NCI-H748 (cell line): ENCODE measurements at regions not wholly inside any gene's neighbourhood (a gene's known extent, or its start where the extent isn't known, plus 50 kb on each side); places are given as distances from the start of the nearest gene placed in this dataset.

Experiments used
- DNase-seq: peaks from one replicate; lab custom pipeline; 2025; ENCODE audit not compliant: unreplicated experiment; lab: John Stamatoyannopoulos, UW

DNA sequence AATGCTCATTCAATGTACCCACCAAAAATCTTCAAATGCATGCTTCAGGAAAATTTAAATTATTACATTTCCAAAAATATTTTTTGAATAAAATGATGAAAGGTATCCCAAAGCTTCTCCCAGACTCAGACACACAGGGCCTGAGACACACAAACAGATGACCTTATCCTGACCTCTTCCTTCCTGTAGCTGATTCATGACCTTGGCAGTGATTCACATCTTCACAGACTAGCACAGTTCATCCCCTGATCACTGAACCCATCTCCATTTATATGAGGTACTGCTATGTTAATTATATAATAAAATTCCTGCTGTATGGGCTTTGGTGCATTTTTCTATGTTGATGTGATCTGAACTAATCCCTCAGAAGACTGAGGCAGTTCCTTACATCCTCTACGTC, 265.0 kb upstream of the GLI3 start:
- no peak for DNase-seq

DNA sequence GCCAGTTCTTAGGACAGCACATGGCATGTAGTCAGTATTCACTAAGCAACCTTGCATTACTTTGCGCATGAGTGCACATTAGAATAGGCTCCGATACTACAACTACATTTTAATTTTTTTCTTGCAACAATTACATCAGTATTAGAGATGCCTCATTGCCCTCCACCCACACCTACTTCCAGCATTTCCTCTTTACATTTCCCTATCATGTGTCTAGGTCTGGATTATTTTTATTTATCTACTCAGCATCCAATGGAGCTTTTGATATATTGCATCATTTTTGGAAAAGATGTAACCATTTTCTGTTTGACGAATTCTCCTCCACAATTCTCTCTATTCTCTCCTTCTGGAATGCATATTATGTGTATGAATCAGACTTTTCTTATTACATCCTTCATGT, 258.2 kb upstream of the GLI3 start:
- DNase-seq = no peak

GRCh38 chr7:42494736-42495135, 257.7 kb upstream of the GLI3 start:
- DNase-seq = no peak

DNA sequence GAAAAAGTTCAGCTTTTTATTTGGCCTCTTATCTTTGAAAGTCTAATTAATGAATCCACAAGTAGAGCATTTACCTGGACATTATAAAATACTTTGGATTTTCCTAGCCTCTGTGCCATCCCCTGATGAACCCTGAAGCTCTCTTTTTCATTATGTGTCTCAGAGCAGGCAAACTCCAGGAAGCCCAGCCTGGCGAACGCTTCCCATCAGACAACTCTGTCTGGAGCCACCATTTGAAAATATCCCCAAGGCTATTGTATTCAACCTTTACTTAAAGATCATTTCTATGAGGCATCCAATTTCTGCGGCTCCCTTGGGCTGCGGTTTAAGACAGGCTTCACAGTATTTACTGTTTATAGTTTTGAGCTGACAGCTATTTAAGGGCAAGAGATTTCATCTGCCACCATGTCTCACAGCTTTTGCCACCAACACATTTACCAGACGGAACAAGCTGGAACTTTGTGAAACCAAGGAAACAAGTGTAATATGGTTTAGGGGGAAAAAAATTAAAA, 257.2 kb upstream of the GLI3 start:
- no peak for DNase-seq

DNA sequence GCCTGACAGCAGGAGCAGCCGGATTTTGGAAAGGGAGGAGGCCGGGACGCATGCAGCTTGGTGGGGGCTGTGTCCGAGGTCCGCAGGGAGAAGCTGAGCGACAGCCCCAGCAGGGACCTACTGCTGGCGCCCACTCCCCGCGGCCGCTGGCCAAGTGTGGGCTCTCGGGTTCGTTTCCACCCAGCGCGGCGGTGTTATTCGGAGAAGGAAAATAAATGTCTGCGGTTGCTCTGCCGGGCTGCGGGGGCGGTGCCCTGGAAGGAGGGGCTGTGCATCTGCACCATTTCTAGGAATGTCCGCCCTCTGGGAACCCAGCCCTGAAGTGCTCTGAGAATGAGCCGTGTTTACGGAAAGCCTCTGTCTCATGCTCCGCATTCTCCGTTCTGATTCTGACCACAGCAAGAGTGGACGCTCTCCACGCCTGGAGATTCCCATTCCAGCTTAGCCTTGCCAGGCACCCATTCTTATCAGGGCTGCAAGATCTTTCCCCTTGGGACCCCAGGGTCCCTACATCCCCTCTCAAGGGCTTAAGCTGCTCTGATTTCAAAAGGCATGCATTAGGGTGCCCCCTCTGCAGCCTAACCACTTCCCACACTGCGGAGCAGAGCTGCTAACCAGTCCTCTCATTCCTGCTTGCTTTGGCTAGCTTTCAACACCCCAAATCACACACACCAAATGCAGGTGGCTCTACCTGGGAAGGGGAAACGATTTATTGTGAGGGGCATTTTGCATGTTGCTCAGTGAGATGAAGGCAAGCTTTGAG, 256.6 kb upstream of the GLI3 start:
- no peak for DNase-seq

- DNase-seq = no peak
Observed at GRCh38 chr7:42492920-42493319, 255.9 kb upstream of the GLI3 start.

DNA sequence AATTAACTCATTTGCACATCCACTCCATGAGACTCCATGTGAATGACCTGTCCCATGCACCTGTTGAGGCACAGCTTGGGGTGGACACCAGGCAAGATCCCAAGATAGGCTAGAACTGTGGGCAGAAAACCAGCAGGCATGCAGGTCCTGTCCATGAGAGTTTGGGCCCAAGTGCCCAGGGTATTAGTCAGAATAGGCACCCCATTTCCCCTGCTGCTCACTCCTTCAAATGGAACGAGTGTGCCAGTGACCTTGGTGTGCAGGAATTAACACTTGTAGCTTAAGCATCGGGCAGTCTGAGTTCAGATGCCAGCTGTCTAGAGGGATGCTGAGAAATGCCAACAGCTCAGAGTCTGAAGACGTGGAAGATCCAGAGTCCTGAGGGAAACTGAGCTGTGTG, 254.1 kb upstream of the GLI3 start:
- no peak for DNase-seq

DNA sequence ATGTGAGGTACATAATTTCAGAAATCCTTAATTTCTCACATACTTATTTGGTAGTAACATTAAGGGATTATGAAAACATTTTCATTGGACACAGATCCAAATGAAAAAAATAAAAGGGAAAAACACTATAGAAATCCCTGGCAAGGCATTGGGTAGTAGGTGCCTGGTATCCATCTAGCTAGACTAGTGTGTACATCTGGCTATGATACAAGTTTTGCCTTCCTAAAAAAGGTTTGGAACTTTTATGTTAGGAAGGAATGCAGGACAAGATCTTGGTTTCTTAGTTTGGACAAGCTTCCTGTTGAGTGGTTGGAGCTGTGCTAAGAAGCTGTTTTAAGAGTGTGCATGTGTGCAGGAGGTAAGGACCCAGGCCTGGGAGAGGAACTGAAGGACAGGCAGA, 252.3 kb upstream of the GLI3 start:
- no peak for DNase-seq

- DNase-seq = no peak
Observed at GRCh38 chr7:42485301-42485766, 248.3 kb upstream of the GLI3 start.

DNA sequence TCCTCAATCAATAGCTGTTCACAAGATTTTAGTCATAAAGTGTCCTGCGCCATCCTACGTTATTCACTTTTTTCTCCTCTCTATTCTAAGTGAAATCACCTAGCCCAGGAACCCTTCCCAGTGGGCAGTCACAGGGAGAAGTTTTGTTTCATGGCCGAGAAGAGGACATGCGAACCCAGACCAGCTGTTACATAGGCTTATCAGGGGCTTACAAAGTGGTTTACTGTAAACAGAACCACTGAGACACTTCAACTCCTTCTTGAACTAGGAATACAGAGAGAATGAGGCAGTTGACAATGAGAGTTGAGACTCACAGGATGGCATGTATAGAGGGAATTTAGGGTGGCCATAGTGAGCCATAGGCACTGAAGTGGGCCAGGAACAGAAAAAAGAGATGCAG, 246.9 kb upstream of the GLI3 start:
- DNase-seq = no peak

DNA sequence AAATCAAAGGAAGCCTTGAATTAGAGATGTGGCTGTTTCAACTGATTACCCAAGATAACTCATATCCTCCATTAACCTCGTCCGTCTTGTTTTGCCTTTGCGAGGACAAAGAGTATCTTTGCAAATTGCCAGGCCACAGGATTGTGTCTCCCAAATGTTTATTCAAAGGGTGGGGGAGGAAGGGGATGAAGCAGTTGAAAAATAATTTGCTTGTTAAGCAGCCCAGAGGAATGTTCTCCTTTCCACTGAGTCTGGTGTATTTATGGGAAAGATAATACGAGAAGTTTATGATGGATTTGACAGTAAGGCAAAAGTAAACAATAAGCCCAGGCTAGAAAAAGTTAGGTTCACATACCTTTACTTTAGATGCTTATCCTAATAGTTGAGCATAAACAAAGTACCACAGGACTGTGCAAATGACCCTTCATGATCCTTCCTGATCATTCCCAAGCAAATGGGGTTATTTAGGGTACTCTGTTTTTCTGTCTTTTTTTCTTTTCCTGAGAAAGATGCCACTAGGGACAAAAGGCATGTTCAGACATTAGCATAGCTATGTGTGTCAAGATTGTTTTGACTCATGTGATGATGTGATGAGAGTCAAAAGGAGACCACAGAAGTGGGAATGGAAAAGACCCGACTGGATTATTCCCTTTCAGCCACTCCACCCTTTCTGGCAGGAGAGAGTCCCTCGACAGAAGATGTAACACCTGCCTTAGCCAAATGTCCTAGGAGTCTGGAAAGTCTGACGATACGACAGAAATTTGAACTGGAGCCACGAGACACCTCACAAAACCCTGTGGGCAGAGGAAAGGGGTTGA, 243.0 kb upstream of the GLI3 start:
- no peak for DNase-seq

DNA sequence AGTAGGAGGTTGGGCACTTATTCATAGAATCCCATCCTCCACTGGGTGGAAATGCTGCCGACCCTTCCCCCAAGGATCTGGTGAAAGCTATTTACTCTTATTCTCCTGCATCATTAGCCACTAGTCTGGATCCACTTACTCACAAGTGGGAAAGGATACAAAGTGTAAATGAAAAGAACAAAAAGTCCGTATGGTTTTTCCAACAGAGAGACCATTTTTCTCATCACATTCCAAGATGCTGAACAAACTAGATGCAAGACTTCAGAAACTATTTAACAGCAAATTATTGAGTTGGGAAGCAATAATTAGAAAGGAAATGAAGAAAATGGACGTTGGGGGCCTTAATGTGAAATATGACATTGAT, 242.4 kb upstream of the GLI3 start:
- DNase-seq = no peak

- DNase-seq = no peak
Observed at GRCh38 chr7:42478717-42479116, 241.7 kb upstream of the GLI3 start.

GRCh38 chr7:42476255-42476654, 239.2 kb upstream of the GLI3 start:
- no peak for DNase-seq

- no peak for DNase-seq
Observed at GRCh38 chr7:42475082-42475481, 238.1 kb upstream of the GLI3 start.

DNA sequence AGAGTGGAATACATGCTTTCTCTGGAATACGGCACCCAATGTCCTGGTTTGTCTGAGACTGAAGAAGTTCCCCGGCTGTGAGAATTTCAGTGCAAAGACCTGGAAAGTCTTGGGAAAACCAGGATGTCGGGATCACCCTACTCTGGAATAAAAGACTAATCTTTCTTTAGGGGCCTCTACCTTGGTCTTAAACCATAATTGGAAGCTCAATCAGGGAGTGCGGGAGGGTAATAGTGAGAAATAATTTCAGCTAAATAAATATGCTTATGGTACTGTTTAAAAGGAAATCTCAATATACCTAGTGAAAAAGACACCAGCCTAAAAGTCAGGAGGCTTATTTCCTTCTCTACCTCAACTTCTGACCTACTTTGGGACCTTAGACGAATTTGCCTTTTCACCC, 236.1 kb upstream of the GLI3 start:
- DNase-seq = no peak

DNA sequence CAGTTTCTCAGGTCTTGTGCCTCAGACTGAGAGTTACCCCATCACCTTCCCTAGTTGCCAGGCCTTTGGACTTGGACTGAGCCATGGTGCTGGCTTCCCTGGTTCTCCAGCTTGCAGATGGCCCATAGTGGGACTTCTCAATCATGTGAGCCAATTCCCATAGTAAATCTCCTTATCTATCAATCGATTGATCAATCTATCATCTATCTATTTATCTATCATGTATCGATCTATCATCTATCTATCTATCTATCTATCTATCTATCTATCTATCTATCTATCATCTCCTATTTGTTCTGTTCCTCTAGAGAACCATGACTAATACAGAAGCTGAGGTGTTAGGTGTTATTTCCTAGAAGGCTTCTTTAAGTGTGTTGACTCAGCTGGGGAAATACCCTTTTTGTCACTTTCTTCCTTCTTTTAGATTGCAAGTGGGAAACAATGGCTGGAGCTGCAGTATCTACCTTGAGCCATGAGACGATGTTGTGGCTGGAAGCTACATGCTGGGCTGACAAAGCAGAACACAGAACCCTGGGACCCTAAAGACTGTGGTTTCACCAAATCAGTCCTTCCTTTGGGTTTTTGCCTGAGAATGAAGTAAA, 234.7 kb upstream of the GLI3 start:
- DNase-seq = no peak

GRCh38 chr7:42469341-42469740, 232.3 kb upstream of the GLI3 start:
- DNase-seq = no peak

GRCh38 chr7:42468471-42468870, 231.5 kb upstream of the GLI3 start:
- no peak for DNase-seq

GRCh38 chr7:42461537-42461936, 224.5 kb upstream of the GLI3 start:
- no peak for DNase-seq

GRCh38 chr7:42460933-42461332, 223.9 kb upstream of the GLI3 start:
- DNase-seq = no peak

DNA sequence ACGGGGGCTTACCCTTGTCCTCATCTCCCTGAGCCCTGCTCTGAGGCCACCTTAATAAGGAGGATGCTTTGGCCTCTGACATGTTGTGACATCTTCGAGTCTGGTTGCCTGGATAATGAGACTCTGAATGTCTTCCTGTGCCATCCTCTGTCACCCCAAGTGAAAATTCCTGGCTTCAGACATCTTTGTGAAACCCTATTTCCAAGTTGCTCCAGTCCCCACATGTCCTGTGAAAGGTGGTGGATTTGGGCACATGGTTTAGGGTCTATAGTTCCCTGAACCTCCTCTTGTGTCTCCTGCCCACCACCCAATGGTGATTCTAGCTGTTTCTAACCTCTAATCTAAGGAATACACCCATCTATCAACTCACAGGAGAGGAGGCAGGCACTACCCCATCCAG, 223.1 kb upstream of the GLI3 start:
- no peak for DNase-seq
